ENCODE measurements at regions not wholly inside any gene's neighbourhood (a gene's known extent, or its start where the extent isn't known, plus 50 kb on each side); places are given as distances from the start of the nearest gene placed in this dataset.

GRCh38 chr10:108097258-108097657 lies 932.8 kb upstream of the SORCS1 start:
- no peak for TF ChIP-seq POLR2A (IDR thresholded peaks at IDR 0.05)
- no peak for TF ChIP-seq EP300 (IDR thresholded peaks at IDR 0.05)
- no peak for TF ChIP-seq CTCF (IDR thresholded peaks at IDR 0.05)

Measured in tibial nerve (tissue), 4 donors.